Chondrocyte (in vitro differentiated cells): ENCODE measurements at regions not wholly inside any gene's neighbourhood (a gene's known extent, or its start where the extent isn't known, plus 50 kb on each side); places are given as distances from the start of the nearest gene placed in this dataset.

ENCODE experiments used
- DNase-seq: peaks from one replicate; pipeline ENCODE4 v3.0.0; 2021; ENCODE audit warnings: mixed read lengths, low spot score
- H3K27ac Mint-ChIP-seq: one replicate; pipeline ENCODE4 v1.8.0; 2021; ENCODE audit warnings: mild to moderate bottlenecking, moderate library complexity, mixed read lengths; ENCODE audit not compliant: unreplicated experiment
- H3K27me3 Mint-ChIP-seq: 2 replicates; pipeline ENCODE4 v1.8.0; 2021; ENCODE audit warnings: low read depth, mixed read lengths
- H3K36me3 Mint-ChIP-seq: 2 replicates; pipeline ENCODE4 v1.8.0; 2021; ENCODE audit warnings: low read depth, mixed read lengths
- H3K4me1 Mint-ChIP-seq: 2 replicates; pipeline ENCODE4 v1.8.0; 2021; ENCODE audit warnings: low read depth, mild to moderate bottlenecking, mixed read lengths
- H3K4me3 Mint-ChIP-seq: one replicate; pipeline ENCODE4 v1.8.0; 2021; ENCODE audit warnings: mild to moderate bottlenecking, moderate library complexity, mixed read lengths; ENCODE audit not compliant: unreplicated experiment
- H3K9me3 Mint-ChIP-seq: 2 replicates; pipeline ENCODE4 v1.8.0; 2021; ENCODE audit warnings: low read depth, mixed read lengths
- CTCF ChIP-seq: fragments of 200-600 bp; sonication (generic); IDR thresholded peaks from 2 replicates; pipeline ENCODE4 v1.5.0; 2021; ENCODE audit warnings: antibody characterized with exemption, mild to moderate bottlenecking, moderate library complexity

GRCh38 chr7:46511442-46512215 is 590.6 kb upstream of the IGFBP3 start:
- peaks cover 2% of the 10 kb centered on the region for H3K36me3 Mint-ChIP-seq
- no peak for DNase-seq
- H3K4me1 Mint-ChIP-seq = no peaks in the 10 kb centered on the region
- H3K4me3 Mint-ChIP-seq = no peak overlapping the region
- TF ChIP-seq CTCF = no peak
- no peaks in the 10 kb centered on the region for H3K27me3 Mint-ChIP-seq
- H3K27ac Mint-ChIP-seq = no peak overlapping the region
- peaks cover 20% of the 10 kb centered on the region for H3K9me3 Mint-ChIP-seq

- TF ChIP-seq CTCF = no peak
- peaks cover 33% of the 10 kb centered on the region for H3K9me3 Mint-ChIP-seq
- H3K36me3 Mint-ChIP-seq = peaks cover 5% of the 10 kb centered on the region
- no peak overlapping the region for H3K4me3 Mint-ChIP-seq
- DNase-seq = no peak
- H3K27ac Mint-ChIP-seq = no peak overlapping the region
- no peaks in the 10 kb centered on the region for H3K27me3 Mint-ChIP-seq
- H3K4me1 Mint-ChIP-seq = no peaks in the 10 kb centered on the region
Observed at GRCh38 chr7:46508583-46508982, 587.5 kb upstream of the IGFBP3 start.

GRCh38 chr7:46507560-46507959 is 586.5 kb upstream of the IGFBP3 start:
- Mint-ChIP-seq H3K27ac (no peak overlapping the region), H3K4me1 (no peaks in the 10 kb centered on the region), H3K9me3 (peaks cover 33% of the 10 kb centered on the region), H3K27me3 (no peaks in the 10 kb centered on the region), H3K36me3 (peaks cover 5% of the 10 kb centered on the region), H3K4me3 (no peak overlapping the region)
- no peak for DNase-seq
- TF ChIP-seq CTCF = no peak

- Mint-ChIP-seq H3K27ac (peak overlapping the region; percentile 32), H3K9me3 (peaks cover 27% of the 10 kb centered on the region), H3K36me3 (peaks cover 10% of the 10 kb centered on the region), H3K4me1 (peaks cover 13% of the 10 kb centered on the region), H3K4me3 (no peak overlapping the region), H3K27me3 (no peaks in the 10 kb centered on the region)
- DNase-seq = no peak
- no peak for TF ChIP-seq CTCF
Observed at GRCh38 chr7:46494441-46494840, 573.4 kb upstream of the IGFBP3 start.

- TF ChIP-seq CTCF = no peak
- H3K4me3 Mint-ChIP-seq = no peak overlapping the region
- no peak for DNase-seq
- H3K4me1 Mint-ChIP-seq = peaks cover 13% of the 10 kb centered on the region
- peaks cover 24% of the 10 kb centered on the region for H3K9me3 Mint-ChIP-seq
- peaks cover 8% of the 10 kb centered on the region for H3K36me3 Mint-ChIP-seq
- peak overlapping the region; percentile 32 for H3K27ac Mint-ChIP-seq
- H3K27me3 Mint-ChIP-seq = no peaks in the 10 kb centered on the region
Observed at GRCh38 chr7:46494028-46494427, 573.0 kb upstream of the IGFBP3 start.
